ENCODE measurements at regions not wholly inside any gene's neighbourhood (a gene's known extent, or its start where the extent isn't known, plus 50 kb on each side); places are given as distances from the start of the nearest gene placed in this dataset.

GRCh38 chr17:13332207-13332606 lies 269.5 kb downstream of the HS3ST3A1 start:
- H3K27me3 Mint-ChIP-seq, result no peaks in the 10 kb centered on the region

GRCh38 chr17:13329421-13329820 lies 272.3 kb downstream of the HS3ST3A1 start:
- ChIA-PET CTCF (no interaction called here), POLR2A (no interaction called here)
- no peak overlapping the region for H3K4me3 Mint-ChIP-seq
- no peak for TF ChIP-seq CTCF (IDR thresholded peaks at IDR 0.05)
- intact Hi-C loops (cut with micrococcal nuclease), result no loop called here
- no peaks in the 10 kb centered on the region for H3K36me3 Mint-ChIP-seq (ENCODE audit: low read depth)
- ATAC-seq (ENCODE audit: low read depth), result no peak
- no peak for DNase-seq
- peaks cover 4% of the 10 kb centered on the region for H3K9me3 Mint-ChIP-seq
- H3K27me3 Mint-ChIP-seq, result no peaks in the 10 kb centered on the region
- no peak overlapping the region for H3K27ac Mint-ChIP-seq
- no peaks in the 10 kb centered on the region for H3K4me1 Mint-ChIP-seq

More at GRCh38 chr17:13332207-13332606, 269.5 kb downstream of the HS3ST3A1 start:
- ATAC-seq (ENCODE audit: low read depth) (no peak), DNase-seq (no peak)
- Mint-ChIP-seq H3K36me3 (ENCODE audit: low read depth) (no peaks in the 10 kb centered on the region), H3K4me1 (no peaks in the 10 kb centered on the region), H3K4me3 (no peak overlapping the region), H3K9me3 (peaks cover 4% of the 10 kb centered on the region), H3K27ac (no peak overlapping the region)
- intact Hi-C loops (cut with micrococcal nuclease), result no loop called here
- no peak for TF ChIP-seq CTCF (IDR thresholded peaks at IDR 0.05)
- ChIA-PET CTCF (no interaction called here), POLR2A (no interaction called here)

DNA sequence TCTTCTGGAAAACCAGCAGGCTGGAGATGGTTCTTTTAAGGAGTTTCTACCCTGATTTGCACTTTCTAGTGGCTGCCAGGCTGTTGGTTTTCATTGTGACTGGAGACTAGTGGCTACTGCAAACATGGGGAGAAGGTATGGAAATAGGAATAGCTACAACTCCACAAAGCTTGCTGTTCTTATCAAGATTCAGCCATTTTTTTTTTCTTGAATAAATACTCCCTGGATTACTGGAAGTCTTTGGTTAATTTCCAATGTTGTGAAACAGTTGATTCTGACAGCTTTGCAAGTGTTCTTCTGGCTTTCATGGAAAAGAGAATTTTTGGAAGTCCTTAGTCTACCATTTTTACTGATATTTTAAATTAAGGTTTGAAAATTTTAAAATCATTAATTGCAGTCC lies 277.7 kb downstream of the HS3ST3A1 start:
- intact Hi-C loops (cut with micrococcal nuclease), result no loop called here
- Mint-ChIP-seq H3K4me1 (no peaks in the 10 kb centered on the region), H3K27me3 (no peaks in the 10 kb centered on the region), H3K4me3 (no peak overlapping the region), H3K9me3 (no peaks in the 10 kb centered on the region), H3K36me3 (ENCODE audit: low read depth) (no peaks in the 10 kb centered on the region), H3K27ac (no peak overlapping the region)
- no peak for ATAC-seq (ENCODE audit: low read depth)
- no peak for DNase-seq
- TF ChIP-seq CTCF (IDR thresholded peaks at IDR 0.05), result no peak
- ChIA-PET CTCF (no interaction called here), POLR2A (no interaction called here)

- Mint-ChIP-seq H3K27ac (no peak overlapping the region), H3K36me3 (ENCODE audit: low read depth) (no peaks in the 10 kb centered on the region), H3K9me3 (no peaks in the 10 kb centered on the region), H3K4me1 (no peaks in the 10 kb centered on the region), H3K4me3 (no peak overlapping the region), H3K27me3 (no peaks in the 10 kb centered on the region)
- ChIA-PET POLR2A (no interaction called here), CTCF (no interaction called here)
- no peak for TF ChIP-seq CTCF (IDR thresholded peaks at IDR 0.05)
- DNase-seq (no peak), ATAC-seq (ENCODE audit: low read depth) (no peak)
- intact Hi-C loops (cut with micrococcal nuclease), result no loop called here
Observed at GRCh38 chr17:13321951-13322701, 279.6 kb downstream of the HS3ST3A1 start.

DNA sequence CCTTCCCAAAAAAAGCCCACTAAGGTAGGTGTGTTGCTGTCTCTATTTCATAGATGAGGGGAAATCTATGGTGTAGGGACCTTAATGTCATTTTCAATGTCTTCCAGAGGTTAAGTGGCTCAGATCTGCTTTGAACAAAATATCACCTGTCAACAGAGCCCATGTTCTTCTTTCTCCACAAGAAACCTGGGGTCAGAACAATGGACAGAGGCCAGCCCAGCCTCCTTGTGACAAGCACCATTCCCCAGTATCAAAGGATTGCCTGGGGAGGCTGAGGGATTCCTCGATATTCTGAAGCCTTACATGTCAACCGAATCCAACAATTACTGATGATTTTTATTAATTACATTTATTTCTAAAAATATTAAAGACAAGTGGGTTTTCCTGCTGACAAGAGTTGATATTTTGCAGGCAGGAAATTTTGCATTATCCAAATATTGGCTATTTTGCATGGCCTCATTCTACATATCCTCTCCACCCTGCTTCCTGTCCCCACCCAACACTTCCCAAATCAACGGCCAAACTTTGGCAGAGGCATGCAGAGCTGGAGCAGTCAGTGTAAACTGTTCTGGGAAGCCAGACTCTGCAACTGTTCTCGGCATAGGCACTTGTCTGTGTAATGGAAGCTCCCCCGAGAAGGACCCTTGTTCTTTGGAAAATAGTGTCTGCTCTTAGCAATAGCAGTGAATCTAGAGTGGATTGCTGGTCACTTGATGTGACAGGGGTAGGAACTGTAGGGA lies 281.5 kb downstream of the HS3ST3A1 start:
- Mint-ChIP-seq H3K4me1 (no peaks in the 10 kb centered on the region), H3K36me3 (ENCODE audit: low read depth) (no peaks in the 10 kb centered on the region), H3K27me3 (no peaks in the 10 kb centered on the region), H3K9me3 (no peaks in the 10 kb centered on the region), H3K4me3 (no peak overlapping the region), H3K27ac (no peak overlapping the region)
- POLR2A ChIA-PET, result no interaction called here
- intact Hi-C loops (cut with micrococcal nuclease), result no loop called here
- CTCF ChIA-PET, result no interaction called here
- no peak for DNase-seq
- no peak for TF ChIP-seq CTCF (IDR thresholded peaks at IDR 0.05)
- no peak for ATAC-seq (ENCODE audit: low read depth)

All from activated B cell treated with CpG ODN at 0.5 μM for 24 hours (primary cell).